BE2C (cell line): ENCODE measurements at regions not wholly inside any gene's neighbourhood (a gene's known extent, or its start where the extent isn't known, plus 50 kb on each side); places are given as distances from the start of the nearest gene placed in this dataset.

Experiments used
- DNase-seq: peaks from one replicate; pipeline ENCODE4 v3.0.0-alpha.2; 2020
- H3K27me3 ChIP-seq: fragments of 250-450 bp; sonication (Bioruptor Pico); 2 replicates; pipeline ENCODE4 v1.5.1; 2020; ENCODE audit warnings: mild to moderate bottlenecking
- H3K36me3 ChIP-seq: fragments of 250-450 bp; sonication (Bioruptor Pico); 2 replicates; pipeline ENCODE4 v1.5.1; 2020; ENCODE audit warnings: mild to moderate bottlenecking
- H3K4me1 ChIP-seq: fragments of 250-450 bp; sonication (Bioruptor Pico); 2 replicates; pipeline ENCODE4 v1.5.1; 2020
- H3K4me3 ChIP-seq: 2 replicates; pipeline ENCODE4 v1.5.1; 2011; ENCODE audit warnings: low read depth, low read length
- H3K9me3 ChIP-seq: fragments of 250-450 bp; sonication (Bioruptor Pico); 2 replicates; pipeline ENCODE4 v1.5.1; 2020
- TF ChIP-seq, protein P1 (sequence below): IDR thresholded peaks from 2 replicates; pipeline ENCODE4 v1.5.1; 2012; ENCODE audit warnings: mild to moderate bottlenecking, low read depth, low read length

GRCh38 chr18:51997129-51997528 is 342.9 kb upstream of the DCC start:
- Histone ChIP-seq H3K4me1 (no peaks in the 10 kb centered on the region), H3K9me3 (no peaks in the 10 kb centered on the region), H3K4me3 (no peak overlapping the region), H3K27me3 (no peaks in the 10 kb centered on the region), H3K36me3 (no peaks in the 10 kb centered on the region)
- DNase-seq = no peak
- TF ChIP-seq, protein P1, sequence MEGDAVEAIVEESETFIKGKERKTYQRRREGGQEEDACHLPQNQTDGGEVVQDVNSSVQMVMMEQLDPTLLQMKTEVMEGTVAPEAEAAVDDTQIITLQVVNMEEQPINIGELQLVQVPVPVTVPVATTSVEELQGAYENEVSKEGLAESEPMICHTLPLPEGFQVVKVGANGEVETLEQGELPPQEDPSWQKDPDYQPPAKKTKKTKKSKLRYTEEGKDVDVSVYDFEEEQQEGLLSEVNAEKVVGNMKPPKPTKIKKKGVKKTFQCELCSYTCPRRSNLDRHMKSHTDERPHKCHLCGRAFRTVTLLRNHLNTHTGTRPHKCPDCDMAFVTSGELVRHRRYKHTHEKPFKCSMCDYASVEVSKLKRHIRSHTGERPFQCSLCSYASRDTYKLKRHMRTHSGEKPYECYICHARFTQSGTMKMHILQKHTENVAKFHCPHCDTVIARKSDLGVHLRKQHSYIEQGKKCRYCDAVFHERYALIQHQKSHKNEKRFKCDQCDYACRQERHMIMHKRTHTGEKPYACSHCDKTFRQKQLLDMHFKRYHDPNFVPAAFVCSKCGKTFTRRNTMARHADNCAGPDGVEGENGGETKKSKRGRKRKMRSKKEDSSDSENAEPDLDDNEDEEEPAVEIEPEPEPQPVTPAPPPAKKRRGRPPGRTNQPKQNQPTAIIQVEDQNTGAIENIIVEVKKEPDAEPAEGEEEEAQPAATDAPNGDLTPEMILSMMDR = no peak

- no peaks in the 10 kb centered on the region for H3K9me3 ChIP-seq
- TF ChIP-seq, protein P1 = no peak
- H3K36me3 ChIP-seq = no peaks in the 10 kb centered on the region
- no peak for DNase-seq
- H3K27me3 ChIP-seq = no peaks in the 10 kb centered on the region
- H3K4me3 ChIP-seq = no peak overlapping the region
- no peaks in the 10 kb centered on the region for H3K4me1 ChIP-seq
These were observed 341.9 kb upstream of the DCC start for GRCh38 chr18:51998066-51998465.

- no peaks in the 10 kb centered on the region for H3K27me3 ChIP-seq
- TF ChIP-seq, protein P1 = no peak
These were observed 341.3 kb upstream of the DCC start for GRCh38 chr18:51998711-51999110.

DNA sequence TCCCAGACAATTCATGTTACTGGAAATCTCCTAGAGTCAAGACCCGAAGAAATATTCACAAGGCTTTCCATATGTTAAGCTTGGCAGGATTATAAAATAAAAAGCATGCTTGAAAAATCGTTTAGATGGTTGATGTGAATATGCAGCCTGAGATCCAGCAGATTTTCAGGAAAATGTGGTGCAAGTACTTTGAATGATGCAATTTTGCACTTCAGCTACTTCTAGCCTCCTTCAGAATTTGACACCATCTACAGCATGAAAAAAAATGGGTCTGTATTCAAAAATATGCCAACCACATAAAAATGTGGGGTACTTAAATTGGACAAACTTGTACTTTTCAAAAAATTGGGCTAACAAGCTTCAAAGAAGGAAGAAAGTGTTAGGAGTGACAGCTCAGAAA is 340.6 kb upstream of the DCC start:
- Histone ChIP-seq H3K27me3 (no peaks in the 10 kb centered on the region), H3K4me1 (no peaks in the 10 kb centered on the region), H3K4me3 (no peak overlapping the region), H3K36me3 (no peaks in the 10 kb centered on the region), H3K9me3 (no peaks in the 10 kb centered on the region)
- no peak for DNase-seq
- TF ChIP-seq, protein P1 = no peak

More at GRCh38 chr18:51998711-51999110, 341.3 kb upstream of the DCC start:
- Histone ChIP-seq H3K4me3 (no peak overlapping the region), H3K9me3 (no peaks in the 10 kb centered on the region), H3K36me3 (no peaks in the 10 kb centered on the region), H3K4me1 (no peaks in the 10 kb centered on the region)
- no peak for DNase-seq

DNA sequence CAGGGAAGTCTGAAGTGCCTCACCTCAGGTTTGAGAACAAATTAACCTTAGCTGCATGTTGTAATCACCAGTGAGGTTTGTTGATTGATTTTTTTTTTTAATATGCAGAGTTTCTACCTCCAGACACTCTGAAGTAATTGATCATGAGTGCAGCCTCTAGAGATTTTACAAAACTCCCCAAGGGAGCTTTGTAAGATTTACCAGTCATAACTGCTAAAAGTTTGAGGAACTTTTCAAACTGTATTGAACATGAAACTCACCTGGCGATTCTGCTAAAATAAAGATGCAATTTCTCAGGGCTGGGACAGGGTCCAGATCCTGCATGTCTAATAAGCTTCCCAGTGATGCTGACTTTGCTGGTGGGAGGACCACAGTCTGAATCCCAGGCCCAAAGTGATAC is 339.6 kb upstream of the DCC start:
- Histone ChIP-seq H3K27me3 (no peaks in the 10 kb centered on the region), H3K4me3 (no peak overlapping the region), H3K36me3 (no peaks in the 10 kb centered on the region), H3K4me1 (no peaks in the 10 kb centered on the region), H3K9me3 (no peaks in the 10 kb centered on the region)
- DNase-seq = no peak
- TF ChIP-seq, protein P1 = no peak

- no peaks in the 10 kb centered on the region for H3K9me3 ChIP-seq
- no peak for DNase-seq
- no peaks in the 10 kb centered on the region for H3K4me1 ChIP-seq
- H3K27me3 ChIP-seq = no peaks in the 10 kb centered on the region
- H3K4me3 ChIP-seq = no peak overlapping the region
- TF ChIP-seq, protein P1 = no peak
- H3K36me3 ChIP-seq = no peaks in the 10 kb centered on the region
These were observed 338.9 kb upstream of the DCC start for GRCh38 chr18:52001106-52001505.
